SK-N-SH (cell line): ENCODE measurements at regions not wholly inside any gene's neighbourhood (a gene's known extent, or its start where the extent isn't known, plus 50 kb on each side); places are given as distances from the start of the nearest gene placed in this dataset.

Experiments
- CTCF ChIP-seq: fragments of 200-600 bp; sonication (generic); IDR thresholded peaks from 2 replicates; pipeline ENCODE4 v1.6.1; 2017; ENCODE audit warnings: antibody characterized with exemption, mild to moderate bottlenecking, moderate library complexity
- EP300 ChIP-seq, 2 experiments: IDR thresholded peaks; 2 replicates each; pipeline versions ENCODE4 v1.4.0 to v1.6.1; 2012; ENCODE audit warnings: borderline replicate concordance in 1 of 2, low read depth in 1 of 2, low read length in 1 of 2
- GATA2 ChIP-seq: sonication (generic); formaldehyde crosslinking; IDR thresholded peaks from 2 replicates; pipeline ENCODE4 v1.5.0; 2020; ENCODE audit warnings: mild to moderate bottlenecking, missing genetic modification reagents
- MAX ChIP-seq: IDR thresholded peaks from 2 replicates; pipeline ENCODE4 v1.4.0; 2012; ENCODE audit warnings: low read depth
- POLR2AphosphoS5 ChIP-seq: IDR thresholded peaks from 2 replicates; pipeline ENCODE4 v1.6.1; 2012; ENCODE audit warnings: low read depth, low read length
- REST ChIP-seq: IDR thresholded peaks from 2 replicates; pipeline ENCODE4 v1.6.1; 2012; ENCODE audit warnings: mild to moderate bottlenecking, low read depth, low read length, moderate library complexity
- RFX5 ChIP-seq: IDR thresholded peaks from 2 replicates; pipeline ENCODE4 v1.6.1; 2012; ENCODE audit warnings: mild to moderate bottlenecking, improper control_type of control experiment, low read length
- RXRA ChIP-seq: IDR thresholded peaks from 2 replicates; pipeline ENCODE4 v1.4.0; 2012; ENCODE audit warnings: low read depth, mild to moderate bottlenecking, borderline replicate concordance
- TCF12 ChIP-seq: IDR thresholded peaks from 2 replicates; pipeline ENCODE4 v1.4.0; 2012
- USF1 ChIP-seq: IDR thresholded peaks from 2 replicates; pipeline ENCODE4 v1.4.0; 2012; ENCODE audit warnings: low read depth, borderline replicate concordance
- YY1 ChIP-seq: IDR thresholded peaks from 2 replicates; pipeline ENCODE4 v1.4.0; 2012; ENCODE audit warnings: low read depth, mild to moderate bottlenecking
- ZBTB33 ChIP-seq: IDR thresholded peaks from 2 replicates; pipeline ENCODE4 v1.4.0; 2012; ENCODE audit warnings: low read depth, borderline replicate concordance

- TF ChIP-seq POLR2AphosphoS5 (no peak), CTCF (no peak), TCF12 (peak; percentile 24), RXRA (no peak), USF1 (no peak), RFX5 (no peak), GATA2 (no peak), EP300 (IDR thresholded peaks at IDR 0.05; ENCODE audit: borderline replicate concordance in 1 of 2, low read depth in 1 of 2, low read length in 1 of 2) (no peak), MAX (no peak), REST (no peak), ZBTB33 (no peak), YY1 (no peak)
These were observed 1589.1 kb upstream of the ZEB2 start for GRCh38 chr2:146108993-146109392.
